H1 (cell line): ENCODE measurements at regions not wholly inside any gene's neighbourhood (a gene's known extent, or its start where the extent isn't known, plus 50 kb on each side); places are given as distances from the start of the nearest gene placed in this dataset.

Experiments used
- CTCF ChIA-PET: fragments of 300-600 bp; sonication (Branson Sonifier 250); formaldehyde crosslinking; loops from one replicate; lab custom pipeline; 2021; ENCODE audit not compliant: partially characterized antibody; lab: Charles Lee
- POLR2A ChIA-PET: fragments of 300-600 bp; sonication (Branson Sonifier 250); formaldehyde crosslinking; loops from one replicate; lab custom pipeline; 2021; ENCODE audit warnings: inconsistent platforms; ENCODE audit not compliant: partially characterized antibody; lab: Charles Lee
- DNase-seq, 2 experiments: peaks; one replicate each; pipeline versions ENCODE4 v3.0.0 to v3.0.0-alpha.2; 2010 to 2022; ENCODE audit warnings: low spot score in 2 of 2, low read depth in 1 of 2, mixed read lengths in 1 of 2
- FAIRE-seq: peaks from 2 replicates; lab custom pipeline; 2011; peaks lifted over from hg19 to GRCh38; lab: Jason Lieb, UNC
- H2AFZ ChIP-seq: 2 replicates; pipeline ENCODE4 v1.8.1; 2012; ENCODE audit warnings: low read length, inconsistent platforms
- H2AK5ac ChIP-seq: 2 replicates; pipeline ENCODE4 v1.6.1; 2013; ENCODE audit warnings: low read depth, low read length
- H2BK120ac ChIP-seq: replicated peaks from 2 replicates; pipeline ENCODE3; 2013; ENCODE audit warnings: low read depth, low read length, inconsistent platforms
- H2BK12ac ChIP-seq: 2 replicates; pipeline ENCODE4 v1.6.1; 2013; ENCODE audit warnings: low read depth, low read length
- H2BK15ac ChIP-seq: 2 replicates; pipeline ENCODE4 v1.6.1; 2013; ENCODE audit warnings: low read length
- H2BK20ac ChIP-seq: 2 replicates; pipeline ENCODE4 v1.6.1; 2013; ENCODE audit warnings: low read length
- H2BK5ac ChIP-seq: 2 replicates; pipeline ENCODE4 v1.6.1; 2013; ENCODE audit warnings: low read depth, low read length
- H3K14ac ChIP-seq: 2 replicates; pipeline ENCODE4 v1.6.1; 2013; ENCODE audit warnings: inconsistent platforms; ENCODE audit not compliant: insufficient read length
- H3K18ac ChIP-seq: 2 replicates; pipeline ENCODE4 v1.6.1; 2013; ENCODE audit warnings: low read length; ENCODE audit errors: extremely low read depth
- H3K23ac ChIP-seq: 2 replicates; pipeline ENCODE4 v1.6.1; 2013; ENCODE audit warnings: inconsistent platforms; ENCODE audit not compliant: insufficient read length
- H3K23me2 ChIP-seq: 2 replicates; pipeline ENCODE4 v1.6.1; 2013; ENCODE audit warnings: low read depth, low read length
- H3K27ac ChIP-seq: 2 replicates; pipeline ENCODE4 v1.6.1; 2011; ENCODE audit warnings: low read depth, low read length, inconsistent platforms
- H3K27me3 ChIP-seq, 4 experiments: replicated peaks in 1 of 4; 1 replicate in 1 of 4; 2 replicates in 3 of 4; pipeline versions ENCODE4 v1.6.1 to v1.8.1; 2011 to 2013; ENCODE audit warnings: low read length in 3 of 4, mild to moderate bottlenecking in 3 of 4, inconsistent platforms in 2 of 4, mixed read lengths in 2 of 4, moderate library complexity in 1 of 4; ENCODE audit not compliant: control insufficient read depth in 3 of 4, insufficient read depth in 3 of 4; ENCODE audit errors: extremely low read depth in 1 of 4
- H3K36me3 ChIP-seq, 4 experiments: 2 replicates each; pipeline versions ENCODE4 v1.6.1 to v1.8.1; 2011 to 2013; ENCODE audit warnings: mild to moderate bottlenecking in 4 of 4, low read length in 3 of 4, moderate library complexity in 2 of 4, control low read depth in 1 of 4, inconsistent platforms in 1 of 4; ENCODE audit not compliant: insufficient read depth in 4 of 4, control insufficient read depth in 2 of 4
- H3K4ac ChIP-seq: replicated peaks from 2 replicates; pipeline ENCODE3; 2013; ENCODE audit warnings: low read length, low read depth, mixed read lengths, inconsistent platforms; ENCODE audit not compliant: insufficient read length
- H3K4me1 ChIP-seq, 4 experiments: replicated peaks in 1 of 4; 1 replicate in 1 of 4; 2 replicates in 3 of 4; pipeline versions ENCODE4 v1.6.1 to v1.8.1; 2011 to 2013; ENCODE audit warnings: low read length in 3 of 4, inconsistent platforms in 2 of 4, mixed read lengths in 1 of 4; ENCODE audit not compliant: insufficient read depth in 4 of 4, control insufficient read depth in 3 of 4
- H3K4me2 ChIP-seq, 2 experiments: 2 replicates each; pipeline versions ENCODE4 v1.6.1 to v1.8.1; 2011 to 2013; ENCODE audit warnings: low read depth in 2 of 2, low read length in 2 of 2, control low read depth in 1 of 2, inconsistent platforms in 1 of 2, mild to moderate bottlenecking in 1 of 2; ENCODE audit not compliant: insufficient read depth in 1 of 2
- H3K4me3 ChIP-seq, 4 experiments: fragments of 200-600, 300-600 bp in 1 of 4; sonication (generic), shearing (Covaris generic), sonication (Bioruptor Twin) in 1 of 4; 2 replicates each; pipeline versions ENCODE4 v1.5.1 to v1.8.1; 2011 to 2016; ENCODE audit warnings: low read length in 4 of 4, low read depth in 3 of 4, control low read depth in 2 of 4, inconsistent platforms in 2 of 4, mild to moderate bottlenecking in 2 of 4, mixed read lengths in 1 of 4, moderate library complexity in 1 of 4; ENCODE audit not compliant: insufficient read depth in 2 of 4; ENCODE audit errors: extremely low read depth in 1 of 4
- H3K56ac ChIP-seq: replicated peaks from 2 replicates; pipeline ENCODE3; 2013; ENCODE audit warnings: low read depth, mild to moderate bottlenecking, mixed read lengths, low read length, inconsistent platforms; ENCODE audit not compliant: insufficient read length
- H3K79me1 ChIP-seq: 2 replicates; pipeline ENCODE4 v1.6.1; 2013; ENCODE audit warnings: low read depth, low read length, control low read depth
- H3K79me2 ChIP-seq, 2 experiments: 2 replicates each; pipeline versions ENCODE4 v1.6.1 to v1.8.1; 2012 to 2013; ENCODE audit warnings: low read length in 2 of 2, mild to moderate bottlenecking in 2 of 2, inconsistent platforms in 1 of 2; ENCODE audit not compliant: insufficient read depth in 2 of 2, control insufficient read depth in 1 of 2
- H3K9ac ChIP-seq, 4 experiments: replicated peaks in 1 of 4; 1 replicate in 1 of 4; 2 replicates in 3 of 4; pipeline versions ENCODE4 v1.6.1 to v1.8.1; 2011 to 2013; ENCODE audit warnings: low read depth in 3 of 4, low read length in 3 of 4, control low read depth in 2 of 4, mild to moderate bottlenecking in 2 of 4, moderate library complexity in 2 of 4, inconsistent platforms in 1 of 4; ENCODE audit errors: extremely low read depth in 1 of 4
- H3K9me3 ChIP-seq, 2 experiments: 2 replicates each; pipeline versions ENCODE4 v1.6.1 to v1.8.1; 2012 to 2013; ENCODE audit warnings: mild to moderate bottlenecking in 2 of 2, moderate library complexity in 2 of 2, control low read depth in 1 of 2, inconsistent platforms in 1 of 2, low read depth in 1 of 2, low read length in 1 of 2, mixed read lengths in 1 of 2; ENCODE audit not compliant: insufficient read depth in 2 of 2
- H4K20me1 ChIP-seq, 2 experiments: replicated peaks in 1 of 2; 2 replicates each; pipeline versions ENCODE3 to v1.8.1; 2011 to 2013; ENCODE audit warnings: inconsistent platforms in 2 of 2, low read length in 2 of 2, mild to moderate bottlenecking in 1 of 2; ENCODE audit not compliant: insufficient read depth in 2 of 2, control insufficient read depth in 1 of 2
- H4K5ac ChIP-seq: 2 replicates; pipeline ENCODE4 v1.6.1; 2013; ENCODE audit warnings: low read length, low read depth, mixed read lengths, inconsistent platforms; ENCODE audit not compliant: insufficient read length
- H4K8ac ChIP-seq: 2 replicates; pipeline ENCODE4 v1.8.0; 2013; ENCODE audit warnings: mild to moderate bottlenecking, moderate library complexity, low read length, inconsistent platforms; ENCODE audit not compliant: insufficient read depth; ENCODE audit errors: extremely low read depth
- H4K91ac ChIP-seq: replicated peaks from 2 replicates; pipeline ENCODE3; 2013; ENCODE audit warnings: low read length, mixed read lengths, inconsistent platforms; ENCODE audit not compliant: insufficient read length
- POU5F1 ChIP-seq: IDR thresholded peaks from 2 replicates; pipeline ENCODE4 v1.6.1; 2011; ENCODE audit warnings: low read depth, mild to moderate bottlenecking, low read length, moderate library complexity
- SP1 ChIP-seq: IDR thresholded peaks from 2 replicates; pipeline ENCODE4 v1.6.1; 2011; ENCODE audit warnings: low read depth, low read length
- SP2 ChIP-seq: IDR thresholded peaks from 2 replicates; pipeline ENCODE4 v1.6.1; 2012; ENCODE audit warnings: mild to moderate bottlenecking, low read length, inconsistent platforms
- WGBS, 2 experiments: shearing (Covaris generic) in 1 of 2; methylation state at CpG; one replicate each; pipeline versions ENCODE4 v1.1.6 to v1.1.7; 2013 to 2015; ENCODE audit warnings: low lambda C conversion rate in 2 of 2, mixed read lengths in 2 of 2, inconsistent platforms in 1 of 2, low coverage in 1 of 2, missing lambda C conversion rate in 1 of 2; ENCODE audit not compliant: insufficient replicate concordance in 2 of 2, insufficient coverage in 1 of 2, insufficient read length in 1 of 2; ENCODE audit errors: extremely low coverage in 1 of 2, missing lambda C conversion rate in 1 of 2; 5-methylcytosine and 5-hydroxymethylcytosine counted together
- TF ChIP-seq, protein P1 (sequence below): IDR thresholded peaks from 2 replicates; pipeline ENCODE4 v1.6.1; 2011; ENCODE audit warnings: low read depth, mild to moderate bottlenecking, low read length; ENCODE audit not compliant: insufficient read depth

DNA sequence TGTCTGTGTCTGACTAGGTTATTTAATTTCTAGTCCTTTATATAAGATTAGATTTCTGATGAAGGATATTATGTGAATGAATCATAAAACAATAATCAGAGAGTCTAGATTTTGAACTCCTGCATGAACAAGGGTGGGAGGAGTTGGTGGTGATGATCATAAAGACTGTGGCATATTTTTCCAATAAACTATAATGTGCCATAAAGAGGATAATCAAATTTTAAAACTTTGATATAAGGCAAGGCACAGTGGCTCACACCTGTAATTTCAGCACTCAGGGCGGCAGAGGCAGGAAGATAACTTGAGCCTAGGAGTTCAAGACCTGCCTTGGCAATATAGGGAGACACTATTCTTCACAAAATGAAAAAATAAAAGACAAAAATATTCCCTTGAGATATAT lies 473.3 kb downstream of the GABRG1 start:
- H2BK20ac ChIP-seq: no peak overlapping the region
- H4K5ac ChIP-seq: no peak overlapping the region
- no peak overlapping the region for H2BK12ac ChIP-seq
- H3K18ac ChIP-seq: no peak overlapping the region
- H3K14ac ChIP-seq: no peak overlapping the region
- H3K4me3 ChIP-seq: no peak overlapping the region
- WGBS, 2 experiments: 92% methylated on average over 1 of the region's 1 CpG; no CpG with 5 or more reads in 1 of the 2 experiments
- H3K9me3 ChIP-seq: no peaks in the 10 kb centered on the region
- no peak overlapping the region for H4K91ac ChIP-seq
- H3K79me1 ChIP-seq: no peaks in the 10 kb centered on the region
- H3K36me3 ChIP-seq: no peaks in the 10 kb centered on the region
- ChIA-PET CTCF (no interaction called here), POLR2A (no interaction called here)
- H3K27ac ChIP-seq: no peak overlapping the region
- TF ChIP-seq SP1 (no peak), POU5F1 (no peak), SP2 (no peak)
- TF ChIP-seq, protein P1, sequence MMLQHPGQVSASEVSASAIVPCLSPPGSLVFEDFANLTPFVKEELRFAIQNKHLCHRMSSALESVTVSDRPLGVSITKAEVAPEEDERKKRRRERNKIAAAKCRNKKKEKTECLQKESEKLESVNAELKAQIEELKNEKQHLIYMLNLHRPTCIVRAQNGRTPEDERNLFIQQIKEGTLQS: no peak
- H3K23me2 ChIP-seq: no peaks in the 10 kb centered on the region
- no peak overlapping the region for H2BK120ac ChIP-seq
- no peaks in the 10 kb centered on the region for H4K20me1 ChIP-seq
- no peak overlapping the region for H3K23ac ChIP-seq
- H3K4me2 ChIP-seq: no peak overlapping the region
- H3K4me1 ChIP-seq: no peaks in the 10 kb centered on the region
- no peak overlapping the region for H4K8ac ChIP-seq
- H2BK5ac ChIP-seq: no peak overlapping the region
- H3K56ac ChIP-seq: no peak overlapping the region
- H2AK5ac ChIP-seq: no peak overlapping the region
- no peak overlapping the region for H3K9ac ChIP-seq
- no peak overlapping the region for H2AFZ ChIP-seq
- no peak for DNase-seq
- no peak for FAIRE-seq
- no peak overlapping the region for H3K4ac ChIP-seq
- H2BK15ac ChIP-seq: no peak overlapping the region
- no peaks in the 10 kb centered on the region for H3K27me3 ChIP-seq
- H3K79me2 ChIP-seq: no peaks in the 10 kb centered on the region
